ENCODE measurements at regions not wholly inside any gene's neighbourhood (a gene's known extent, or its start where the extent isn't known, plus 50 kb on each side); places are given as distances from the start of the nearest gene placed in this dataset.

DNA sequence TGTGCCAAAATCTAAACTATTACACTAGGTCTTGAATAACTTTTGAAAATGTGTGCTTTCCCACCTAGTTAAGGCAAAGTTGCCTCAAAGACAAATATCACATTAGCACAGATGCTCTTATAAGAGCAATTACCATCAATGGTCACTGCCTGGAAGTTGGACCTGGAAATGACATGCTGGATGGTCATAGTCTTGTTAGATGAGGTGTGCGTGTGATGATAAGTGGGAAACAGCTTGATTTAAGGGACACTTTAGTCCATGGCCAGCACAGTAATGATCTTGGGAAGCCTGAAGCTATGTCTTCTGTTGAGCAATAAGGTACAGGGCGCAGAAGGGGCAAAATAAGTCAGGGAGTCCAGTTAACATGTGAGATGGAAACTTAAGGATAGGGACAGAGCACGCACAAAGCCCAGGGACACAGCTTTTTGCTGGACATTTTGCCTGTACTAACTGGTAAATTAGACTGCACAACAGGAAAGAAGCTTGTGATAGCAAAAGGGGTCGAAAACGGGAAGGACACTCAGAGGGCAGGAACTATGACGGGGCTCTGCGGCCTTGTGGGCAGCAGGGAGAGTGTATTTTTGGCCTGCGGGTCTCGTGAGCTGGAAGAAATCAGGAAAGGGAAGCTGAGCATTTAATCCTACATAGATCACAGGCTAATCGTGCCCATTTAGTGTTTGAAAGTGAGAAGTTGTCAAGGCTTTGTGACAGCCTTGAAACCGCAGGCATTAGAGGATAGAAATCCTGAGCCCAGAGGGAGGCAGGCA, 66.7 kb upstream of the BMP2 start:
- no peak overlapping the region for H3K18ac ChIP-seq (ENCODE audit: low read depth in 1 of 2, low read length in 2 of 2)
- H3K14ac ChIP-seq (ENCODE audit: low read length in 2 of 2), result no peak overlapping the region
- H2BK12ac ChIP-seq (ENCODE audit: low read length in 2 of 2), result no peak overlapping the region
- H3K4me3 ChIP-seq (ENCODE audit: insufficient read depth in 1 of 2, low read depth in 1 of 2, low read length in 2 of 2), result no peak overlapping the region
- H4K8ac ChIP-seq (ENCODE audit: low read length), result no peak overlapping the region
- H2AFZ ChIP-seq (ENCODE audit: low read depth, low read length), result no peak overlapping the region
- H3K23ac ChIP-seq (ENCODE audit: low read length in 2 of 2), result no peak overlapping the region
- WGBS, result 95% methylated on average over 11 of the region's 11 CpGs
- no peak overlapping the region for H3K9ac ChIP-seq (ENCODE audit: low read length)
- H3K4me2 ChIP-seq (ENCODE audit: low read length, poor library complexity, severe bottlenecking), result no peak overlapping the region
- peak overlapping the region; percentile 13 for H2BK15ac ChIP-seq (ENCODE audit: low read depth, poor library complexity, severe bottlenecking)
- H3K36me3 ChIP-seq (ENCODE audit: control insufficient read depth in 1 of 2, insufficient read depth in 2 of 2, low read depth in 1 of 2, low read length in 2 of 2), result no peaks in the 10 kb centered on the region
- no peaks in the 10 kb centered on the region for H3K9me3 ChIP-seq (ENCODE audit: control insufficient read depth, low read length)
- no peak for DNase-seq
- H3K27ac ChIP-seq (ENCODE audit: low read length, poor library complexity, severe bottlenecking), result no peak overlapping the region
- peaks cover 14% of the 10 kb centered on the region for H3K4me1 ChIP-seq (ENCODE audit: control insufficient read depth, insufficient read depth, low read depth, low read length)
- H3K27me3 ChIP-seq (ENCODE audit: control insufficient read depth in 1 of 2, insufficient read depth in 1 of 2, low read length in 2 of 2), result no peaks in the 10 kb centered on the region
- H3K79me1 ChIP-seq (replicated peaks; ENCODE audit: low read length, poor library complexity, severe bottlenecking), result no peaks in the 10 kb centered on the region
- peak overlapping the region; percentile 52 for H4K91ac ChIP-seq (ENCODE audit: low read length)
- H2BK5ac ChIP-seq (ENCODE audit: low read depth, low read length, poor library complexity, severe bottlenecking), result no peak overlapping the region
- no peak overlapping the region for H2BK120ac ChIP-seq (ENCODE audit: low read depth, low read length)
- peak overlapping the region in 1 of 2 experiments; percentile 35 for H3K4ac ChIP-seq (ENCODE audit: low read depth in 1 of 2, low read length in 2 of 2)
- no peak overlapping the region for H2AK5ac ChIP-seq (ENCODE audit: low read length, severe bottlenecking)

GRCh38 chr20:6699921-6700562, 67.4 kb upstream of the BMP2 start:
- Histone ChIP-seq H3K14ac (ENCODE audit: low read length in 2 of 2) (no peak overlapping the region), H3K27ac (ENCODE audit: low read length, poor library complexity, severe bottlenecking) (no peak overlapping the region), H2AFZ (ENCODE audit: low read depth, low read length) (no peak overlapping the region), H3K9ac (ENCODE audit: low read length) (no peak overlapping the region), H3K4ac (ENCODE audit: low read depth in 1 of 2, low read length in 2 of 2) (no peak overlapping the region), H4K91ac (ENCODE audit: low read length) (no peak overlapping the region), H3K79me1 (replicated peaks; ENCODE audit: low read length, poor library complexity, severe bottlenecking) (no peaks in the 10 kb centered on the region), H2BK12ac (ENCODE audit: low read length in 2 of 2) (no peak overlapping the region), H3K4me1 (ENCODE audit: control insufficient read depth, insufficient read depth, low read depth, low read length) (peaks cover 14% of the 10 kb centered on the region), H3K4me3 (ENCODE audit: insufficient read depth in 1 of 2, low read depth in 1 of 2, low read length in 2 of 2) (no peak overlapping the region), H2AK5ac (ENCODE audit: low read length, severe bottlenecking) (no peak overlapping the region), H4K8ac (ENCODE audit: low read length) (no peak overlapping the region), H3K18ac (ENCODE audit: low read depth in 1 of 2, low read length in 2 of 2) (no peak overlapping the region), H2BK15ac (ENCODE audit: low read depth, poor library complexity, severe bottlenecking) (no peak overlapping the region), H3K4me2 (ENCODE audit: low read length, poor library complexity, severe bottlenecking) (no peak overlapping the region), H3K9me3 (ENCODE audit: control insufficient read depth, low read length) (no peaks in the 10 kb centered on the region), H3K23ac (ENCODE audit: low read length in 2 of 2) (no peak overlapping the region), H2BK120ac (ENCODE audit: low read depth, low read length) (no peak overlapping the region), H3K36me3 (ENCODE audit: control insufficient read depth in 1 of 2, insufficient read depth in 2 of 2, low read depth in 1 of 2, low read length in 2 of 2) (no peaks in the 10 kb centered on the region), H2BK5ac (ENCODE audit: low read depth, low read length, poor library complexity, severe bottlenecking) (peak overlapping the region; percentile 15), H3K27me3 (ENCODE audit: control insufficient read depth in 1 of 2, insufficient read depth in 1 of 2, low read length in 2 of 2) (no peaks in the 10 kb centered on the region)
- DNase-seq, result no peak
- 76% methylated on average over 3 of the region's 3 CpGs for WGBS

GRCh38 chr20:6698723-6699122, 68.8 kb upstream of the BMP2 start:
- Histone ChIP-seq H3K23ac (ENCODE audit: low read length in 2 of 2) (no peak overlapping the region), H2BK120ac (ENCODE audit: low read depth, low read length) (no peak overlapping the region), H4K91ac (ENCODE audit: low read length) (no peak overlapping the region), H3K14ac (ENCODE audit: low read length in 2 of 2) (no peak overlapping the region), H3K9me3 (ENCODE audit: control insufficient read depth, low read length) (no peaks in the 10 kb centered on the region), H3K36me3 (ENCODE audit: control insufficient read depth in 1 of 2, insufficient read depth in 2 of 2, low read depth in 1 of 2, low read length in 2 of 2) (no peaks in the 10 kb centered on the region), H3K27me3 (ENCODE audit: control insufficient read depth in 1 of 2, insufficient read depth in 1 of 2, low read length in 2 of 2) (no peaks in the 10 kb centered on the region), H2BK12ac (ENCODE audit: low read length in 2 of 2) (no peak overlapping the region), H3K79me1 (replicated peaks; ENCODE audit: low read length, poor library complexity, severe bottlenecking) (no peaks in the 10 kb centered on the region), H4K8ac (ENCODE audit: low read length) (no peak overlapping the region), H3K4me3 (ENCODE audit: insufficient read depth in 1 of 2, low read depth in 1 of 2, low read length in 2 of 2) (no peak overlapping the region), H3K18ac (ENCODE audit: low read depth in 1 of 2, low read length in 2 of 2) (no peak overlapping the region), H3K9ac (ENCODE audit: low read length) (no peak overlapping the region), H2AFZ (ENCODE audit: low read depth, low read length) (no peak overlapping the region), H2BK15ac (ENCODE audit: low read depth, poor library complexity, severe bottlenecking) (no peak overlapping the region), H3K4ac (ENCODE audit: low read depth in 1 of 2, low read length in 2 of 2) (no peak overlapping the region), H3K4me1 (ENCODE audit: control insufficient read depth, insufficient read depth, low read depth, low read length) (peaks cover 13% of the 10 kb centered on the region), H2AK5ac (ENCODE audit: low read length, severe bottlenecking) (no peak overlapping the region), H2BK5ac (ENCODE audit: low read depth, low read length, poor library complexity, severe bottlenecking) (no peak overlapping the region), H3K27ac (ENCODE audit: low read length, poor library complexity, severe bottlenecking) (no peak overlapping the region), H3K4me2 (ENCODE audit: low read length, poor library complexity, severe bottlenecking) (no peak overlapping the region)
- WGBS, result 97% methylated on average over 4 of the region's 4 CpGs
- DNase-seq, result no peak

GRCh38 chr20:6698056-6698455, 69.4 kb upstream of the BMP2 start:
- peak overlapping the region in 1 of 2 experiments; percentile 26 for H2BK12ac ChIP-seq (ENCODE audit: low read length in 2 of 2)
- H3K4me3 ChIP-seq (ENCODE audit: insufficient read depth in 1 of 2, low read depth in 1 of 2, low read length in 2 of 2), result no peak overlapping the region
- no peaks in the 10 kb centered on the region for H3K9me3 ChIP-seq (ENCODE audit: control insufficient read depth, low read length)
- H3K4me2 ChIP-seq (ENCODE audit: low read length, poor library complexity, severe bottlenecking), result no peak overlapping the region
- no peak overlapping the region for H2AK5ac ChIP-seq (ENCODE audit: low read length, severe bottlenecking)
- H3K9ac ChIP-seq (ENCODE audit: low read length), result no peak overlapping the region
- peak overlapping the region in 1 of 2 experiments; percentile 21 for H3K18ac ChIP-seq (ENCODE audit: low read depth in 1 of 2, low read length in 2 of 2)
- no peak overlapping the region for H2BK15ac ChIP-seq (ENCODE audit: low read depth, poor library complexity, severe bottlenecking)
- H3K27ac ChIP-seq (ENCODE audit: low read length, poor library complexity, severe bottlenecking), result no peak overlapping the region
- no peak overlapping the region for H2BK5ac ChIP-seq (ENCODE audit: low read depth, low read length, poor library complexity, severe bottlenecking)
- no peaks in the 10 kb centered on the region for H3K27me3 ChIP-seq (ENCODE audit: control insufficient read depth in 1 of 2, insufficient read depth in 1 of 2, low read length in 2 of 2)
- peaks cover 12% of the 10 kb centered on the region for H3K4me1 ChIP-seq (ENCODE audit: control insufficient read depth, insufficient read depth, low read depth, low read length)
- H3K4ac ChIP-seq (ENCODE audit: low read depth in 1 of 2, low read length in 2 of 2), result no peak overlapping the region
- H4K8ac ChIP-seq (ENCODE audit: low read length), result no peak overlapping the region
- H3K23ac ChIP-seq (ENCODE audit: low read length in 2 of 2), result no peak overlapping the region
- peak; percentile 15 for DNase-seq
- 68% methylated on average over 4 of the region's 6 CpGs for WGBS
- no peaks in the 10 kb centered on the region for H3K36me3 ChIP-seq (ENCODE audit: control insufficient read depth in 1 of 2, insufficient read depth in 2 of 2, low read depth in 1 of 2, low read length in 2 of 2)
- no peak overlapping the region for H4K91ac ChIP-seq (ENCODE audit: low read length)
- H3K79me1 ChIP-seq (replicated peaks; ENCODE audit: low read length, poor library complexity, severe bottlenecking), result no peaks in the 10 kb centered on the region
- H3K14ac ChIP-seq (ENCODE audit: low read length in 2 of 2), result peak overlapping the region in 1 of 2 experiments; percentile 19
- no peak overlapping the region for H2BK120ac ChIP-seq (ENCODE audit: low read depth, low read length)
- no peak overlapping the region for H2AFZ ChIP-seq (ENCODE audit: low read depth, low read length)
